Progenitor cell of endocrine pancreas (in vitro differentiated cells): ENCODE measurements at regions not wholly inside any gene's neighbourhood (a gene's known extent, or its start where the extent isn't known, plus 50 kb on each side); places are given as distances from the start of the nearest gene placed in this dataset. TPM values are rescaled to one million over a fixed set of nuclear protein-coding genes. Genes with fewer than 3 reads are reported as not detected.

Experiments used
- DNase-seq: peaks from one replicate; pipeline ENCODE4 v3.0.0; 2021; ENCODE audit warnings: low spot score; ENCODE audit not compliant: unreplicated experiment
- H3K27ac Mint-ChIP-seq: 2 replicates; pipeline ENCODE4 v1.8.0; 2021; ENCODE audit warnings: mild to moderate bottlenecking, moderate library complexity, mixed read lengths
- H3K27me3 Mint-ChIP-seq: 2 replicates; pipeline ENCODE4 v1.8.0; 2021; ENCODE audit warnings: mixed read lengths
- H3K36me3 Mint-ChIP-seq: 2 replicates; pipeline ENCODE4 v1.8.0; 2022; ENCODE audit warnings: mixed read lengths; ENCODE audit not compliant: insufficient read depth
- H3K4me1 Mint-ChIP-seq: 2 replicates; pipeline ENCODE4 v1.8.0; 2021; ENCODE audit warnings: low read depth, mixed read lengths
- H3K4me3 Mint-ChIP-seq: 2 replicates; pipeline ENCODE4 v1.8.0; 2021; ENCODE audit warnings: low read depth, mild to moderate bottlenecking, moderate library complexity, mixed read lengths
- H3K9me3 Mint-ChIP-seq: 2 replicates; pipeline ENCODE4 v1.8.0; 2021; ENCODE audit warnings: low read depth, mixed read lengths
- CTCF ChIP-seq: fragments of 200-600 bp; sonication (generic); IDR thresholded peaks from one replicate; pipeline ENCODE4 v1.5.0; 2021; ENCODE audit warnings: antibody characterized with exemption, mild to moderate bottlenecking; ENCODE audit not compliant: unreplicated experiment
- microRNA-seq: library from miRNA; unstranded; fragments of <30 nt; microRNA quantifications from one replicate; pipeline ENCODE4 v1.1.0, GENCODE V29; 2020; ENCODE audit warnings: borderline number of aligned reads; ENCODE audit not compliant: unreplicated experiment

DNA sequence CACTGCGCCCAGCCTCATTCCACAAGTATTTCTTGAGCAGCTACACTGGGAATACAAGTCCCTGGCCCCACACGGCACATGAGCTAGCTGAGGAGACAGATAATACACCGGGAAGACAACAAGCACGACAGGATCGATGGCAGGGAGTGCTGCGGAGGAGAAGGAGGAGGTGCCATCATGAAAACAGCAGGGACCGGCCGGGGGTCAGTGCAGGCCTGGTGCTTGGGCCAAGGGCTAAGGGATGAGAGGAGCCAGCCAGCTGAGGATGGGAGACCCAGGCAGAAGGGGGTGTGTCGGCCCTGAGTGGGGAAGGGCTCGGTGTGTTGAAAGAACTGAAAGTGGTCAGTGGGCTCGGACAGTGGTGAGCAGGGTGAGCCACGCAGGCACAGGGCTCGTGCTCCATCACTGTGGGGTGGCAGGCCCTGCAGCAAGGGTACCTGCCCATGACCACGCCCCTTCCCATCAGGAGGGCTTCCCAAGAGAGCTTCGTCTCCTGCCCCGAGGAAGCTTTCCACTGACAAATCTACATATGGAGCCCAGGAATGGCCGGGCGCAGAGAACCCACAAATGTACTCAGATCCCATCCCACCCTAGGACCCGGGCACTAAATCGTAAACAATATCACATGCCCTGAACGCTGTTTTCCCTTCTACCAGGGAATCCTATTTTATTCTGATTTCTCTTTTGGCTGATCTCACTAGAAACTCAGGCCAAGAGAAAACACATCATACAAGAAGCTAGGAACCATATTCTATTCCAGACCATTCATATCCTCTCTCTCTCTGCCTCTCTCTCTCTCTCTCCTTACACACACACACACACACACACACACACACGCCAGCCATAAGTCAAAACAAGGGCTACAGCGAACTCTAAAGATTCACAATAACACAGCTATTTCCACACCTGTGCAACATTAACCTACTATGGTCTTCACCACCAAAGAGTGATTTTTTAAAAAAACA is 50.7 kb upstream of the TNRC6C start:
- H3K27ac Mint-ChIP-seq: no peak overlapping the region

GRCh38 chr17:77908501-77908900 is 50.0 kb upstream of the TNRC6C start:
- H3K27ac Mint-ChIP-seq: no peak overlapping the region
- peaks cover 52% of the 10 kb centered on the region for H3K27me3 Mint-ChIP-seq
- no peak for TF ChIP-seq CTCF
- peaks cover 3% of the 10 kb centered on the region for H3K9me3 Mint-ChIP-seq
- H3K4me3 Mint-ChIP-seq: no peak overlapping the region
- H3K4me1 Mint-ChIP-seq: no peaks in the 10 kb centered on the region
- H3K36me3 Mint-ChIP-seq: no peaks in the 10 kb centered on the region
- DNase-seq: no peak

More for the DNA sequence above, 50.7 kb upstream of the TNRC6C start:
- Mint-ChIP-seq H3K27me3 (peaks cover 56% of the 10 kb centered on the region), H3K9me3 (peaks cover 3% of the 10 kb centered on the region), H3K4me1 (no peaks in the 10 kb centered on the region), H3K36me3 (no peaks in the 10 kb centered on the region), H3K4me3 (no peak overlapping the region)
- no peak for TF ChIP-seq CTCF
- DNase-seq: no peak

Small RNAs in the stretch of these regions (microRNA-seq; reads per million reads assigned to microRNA genes)
- not detected for gene MIR4316
